ENCODE measurements at regions not wholly inside any gene's neighbourhood (a gene's known extent, or its start where the extent isn't known, plus 50 kb on each side); places are given as distances from the start of the nearest gene placed in this dataset.

DNA sequence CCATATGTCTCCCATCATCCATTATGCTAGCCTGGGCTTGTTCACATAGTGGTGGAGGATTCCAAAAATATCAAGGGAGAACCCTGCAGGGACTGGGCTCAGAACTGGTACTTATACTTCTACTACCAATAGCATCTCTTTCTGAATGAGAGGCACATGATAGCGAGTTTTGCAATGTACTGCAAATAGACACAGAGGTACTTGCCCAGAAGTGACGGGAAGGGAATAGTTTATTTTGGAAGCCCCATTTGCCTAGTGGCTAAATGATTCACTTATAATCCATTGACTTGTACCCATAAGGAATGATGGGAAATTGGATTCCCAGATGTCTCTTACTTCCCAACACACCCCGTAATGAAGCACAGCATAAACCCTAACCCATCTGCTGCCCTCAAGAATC is 124.8 kb upstream of the ERCC4 start:
- no peak overlapping the region for H3K9ac ChIP-seq (ENCODE audit: low read length)
- no peaks in the 10 kb centered on the region for H3K79me2 ChIP-seq (ENCODE audit: insufficient read depth, low read length)
- no peaks in the 10 kb centered on the region for H3K27me3 ChIP-seq (ENCODE audit: insufficient read depth, low read length)
- H3K4me3 ChIP-seq (ENCODE audit: low read depth, low read length, poor library complexity, severe bottlenecking), result no peak overlapping the region
- H3K9me3 ChIP-seq (ENCODE audit: low read length), result no peaks in the 10 kb centered on the region
- no peaks in the 10 kb centered on the region for H3K36me3 ChIP-seq (ENCODE audit: insufficient read depth, low read length)
- no peaks in the 10 kb centered on the region for H3F3A ChIP-seq (ENCODE audit: insufficient read depth, low read length)
- H2AFZ ChIP-seq (ENCODE audit: low read length), result no peak overlapping the region
- H3K9me2 ChIP-seq (ENCODE audit: low read depth, low read length), result no peaks in the 10 kb centered on the region
- no peak overlapping the region for H3K27ac ChIP-seq (ENCODE audit: low read depth, low read length, poor library complexity, severe bottlenecking)
- no peaks in the 10 kb centered on the region for H3K4me1 ChIP-seq (ENCODE audit: insufficient read depth, low read length, severe bottlenecking)
- TF ChIP-seq EZH2 (IDR thresholded peaks at IDR 0.05; ENCODE audit: borderline replicate concordance, low read length), result no peak
- TF ChIP-seq, protein P1, sequence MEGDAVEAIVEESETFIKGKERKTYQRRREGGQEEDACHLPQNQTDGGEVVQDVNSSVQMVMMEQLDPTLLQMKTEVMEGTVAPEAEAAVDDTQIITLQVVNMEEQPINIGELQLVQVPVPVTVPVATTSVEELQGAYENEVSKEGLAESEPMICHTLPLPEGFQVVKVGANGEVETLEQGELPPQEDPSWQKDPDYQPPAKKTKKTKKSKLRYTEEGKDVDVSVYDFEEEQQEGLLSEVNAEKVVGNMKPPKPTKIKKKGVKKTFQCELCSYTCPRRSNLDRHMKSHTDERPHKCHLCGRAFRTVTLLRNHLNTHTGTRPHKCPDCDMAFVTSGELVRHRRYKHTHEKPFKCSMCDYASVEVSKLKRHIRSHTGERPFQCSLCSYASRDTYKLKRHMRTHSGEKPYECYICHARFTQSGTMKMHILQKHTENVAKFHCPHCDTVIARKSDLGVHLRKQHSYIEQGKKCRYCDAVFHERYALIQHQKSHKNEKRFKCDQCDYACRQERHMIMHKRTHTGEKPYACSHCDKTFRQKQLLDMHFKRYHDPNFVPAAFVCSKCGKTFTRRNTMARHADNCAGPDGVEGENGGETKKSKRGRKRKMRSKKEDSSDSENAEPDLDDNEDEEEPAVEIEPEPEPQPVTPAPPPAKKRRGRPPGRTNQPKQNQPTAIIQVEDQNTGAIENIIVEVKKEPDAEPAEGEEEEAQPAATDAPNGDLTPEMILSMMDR (IDR thresholded peaks at IDR 0.05; ENCODE audit: low read length), result no peak
- no peak overlapping the region for H3K4me2 ChIP-seq (ENCODE audit: low read length)
- no peaks in the 10 kb centered on the region for H4K20me1 ChIP-seq (ENCODE audit: insufficient read depth, low read length)

DNA sequence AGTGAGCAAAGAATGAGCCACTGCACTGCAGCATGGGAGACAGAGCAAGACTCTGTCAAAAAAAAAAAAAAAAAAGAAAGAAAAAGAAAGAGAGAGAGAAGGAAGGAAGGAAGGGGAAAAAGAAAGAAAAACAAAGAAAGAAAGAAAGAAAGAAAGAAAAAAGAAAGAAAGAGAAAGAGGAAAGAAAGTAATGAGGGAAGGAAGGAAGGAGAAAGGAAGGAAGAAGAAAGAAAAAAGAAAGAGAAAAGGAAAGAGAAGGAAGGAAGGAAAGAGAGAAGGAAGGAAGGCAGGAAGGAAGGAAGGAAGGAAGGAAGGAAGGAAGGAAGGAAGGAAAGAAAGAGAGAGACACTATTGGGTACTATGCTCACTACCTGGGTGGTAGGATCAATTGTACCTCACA is 122.2 kb upstream of the ERCC4 start:
- Histone ChIP-seq H3K36me3 (ENCODE audit: insufficient read depth, low read length) (no peaks in the 10 kb centered on the region), H3K27me3 (ENCODE audit: insufficient read depth, low read length) (no peaks in the 10 kb centered on the region), H3K9ac (ENCODE audit: low read length) (no peak overlapping the region), H3F3A (ENCODE audit: insufficient read depth, low read length) (no peaks in the 10 kb centered on the region), H3K4me2 (ENCODE audit: low read length) (no peak overlapping the region), H3K9me3 (ENCODE audit: low read length) (no peaks in the 10 kb centered on the region), H4K20me1 (ENCODE audit: insufficient read depth, low read length) (no peaks in the 10 kb centered on the region), H2AFZ (ENCODE audit: low read length) (no peak overlapping the region), H3K79me2 (ENCODE audit: insufficient read depth, low read length) (no peaks in the 10 kb centered on the region), H3K9me2 (ENCODE audit: low read depth, low read length) (no peaks in the 10 kb centered on the region), H3K27ac (ENCODE audit: low read depth, low read length, poor library complexity, severe bottlenecking) (no peak overlapping the region), H3K4me1 (ENCODE audit: insufficient read depth, low read length, severe bottlenecking) (no peaks in the 10 kb centered on the region), H3K4me3 (ENCODE audit: low read depth, low read length, poor library complexity, severe bottlenecking) (no peak overlapping the region)
- TF ChIP-seq, protein P1 (IDR thresholded peaks at IDR 0.05; ENCODE audit: low read length), result no peak
- TF ChIP-seq EZH2 (IDR thresholded peaks at IDR 0.05; ENCODE audit: borderline replicate concordance, low read length), result no peak

DNA sequence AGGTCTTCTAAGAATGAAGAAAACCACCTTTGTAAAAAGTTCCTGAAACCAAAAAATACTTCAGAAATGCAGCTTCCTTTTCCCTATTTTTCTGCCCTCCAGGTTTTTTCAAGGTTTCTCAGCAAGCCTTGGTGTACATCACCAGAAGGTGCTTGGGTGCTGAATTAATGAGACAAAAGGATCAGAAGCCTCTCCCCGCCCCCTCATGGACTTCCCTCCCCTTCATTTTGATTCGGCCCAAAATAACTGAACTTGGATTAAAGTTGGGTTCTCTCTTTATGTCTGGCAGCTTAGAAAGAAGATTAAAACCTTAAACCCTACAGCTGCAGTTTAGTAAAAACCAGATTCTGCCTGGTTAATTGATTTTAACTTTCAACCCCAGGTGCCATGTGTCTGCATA is 121.7 kb upstream of the ERCC4 start:
- no peak overlapping the region for H3K9ac ChIP-seq (ENCODE audit: low read length)
- H3F3A ChIP-seq (ENCODE audit: insufficient read depth, low read length), result no peaks in the 10 kb centered on the region
- TF ChIP-seq EZH2 (IDR thresholded peaks at IDR 0.05; ENCODE audit: borderline replicate concordance, low read length), result no peak
- TF ChIP-seq, protein P1 (IDR thresholded peaks at IDR 0.05; ENCODE audit: low read length), result no peak
- no peak overlapping the region for H3K4me3 ChIP-seq (ENCODE audit: low read depth, low read length, poor library complexity, severe bottlenecking)
- H3K9me2 ChIP-seq (ENCODE audit: low read depth, low read length), result no peaks in the 10 kb centered on the region
- no peaks in the 10 kb centered on the region for H3K79me2 ChIP-seq (ENCODE audit: insufficient read depth, low read length)
- no peaks in the 10 kb centered on the region for H3K36me3 ChIP-seq (ENCODE audit: insufficient read depth, low read length)
- H2AFZ ChIP-seq (ENCODE audit: low read length), result no peak overlapping the region
- no peaks in the 10 kb centered on the region for H3K9me3 ChIP-seq (ENCODE audit: low read length)
- H3K27ac ChIP-seq (ENCODE audit: low read depth, low read length, poor library complexity, severe bottlenecking), result no peak overlapping the region
- no peak overlapping the region for H3K4me2 ChIP-seq (ENCODE audit: low read length)
- H3K4me1 ChIP-seq (ENCODE audit: insufficient read depth, low read length, severe bottlenecking), result no peaks in the 10 kb centered on the region
- no peaks in the 10 kb centered on the region for H3K27me3 ChIP-seq (ENCODE audit: insufficient read depth, low read length)
- H4K20me1 ChIP-seq (ENCODE audit: insufficient read depth, low read length), result no peaks in the 10 kb centered on the region
